HEK293 (cell line): ENCODE measurements at regions not wholly inside any gene's neighbourhood (a gene's known extent, or its start where the extent isn't known, plus 50 kb on each side); places are given as distances from the start of the nearest gene placed in this dataset.

ENCODE experiments used
- CTCF ChIA-PET: fragments of 350-600 bp; formaldehyde crosslinking; extraction: SDS; loops from one replicate; lab custom pipeline; 2021; ENCODE audit warnings: antibody characterized with exemption; lab: Yijun Ruan, JAX
- POLR2A ChIA-PET: fragments of 300-600 bp; formaldehyde crosslinking; extraction: SDS; loops from one replicate; lab custom pipeline; 2020; ENCODE audit warnings: antibody characterized with exemption, inconsistent platforms; lab: Yijun Ruan, JAX
- H3K27ac ChIP-seq: fragments of 200-500 bp; sonication (Bioruptor generic); 2 replicates; pipeline ENCODE4 v1.5.1; 2014; ENCODE audit warnings: low read depth, low read length, control low read depth, inconsistent platforms; ENCODE audit errors: extremely low read depth
- H3K36me3 ChIP-seq, 2 experiments: fragments of 200-500 bp in 1 of 2; sonication (Bioruptor generic) in 1 of 2; 1 replicate in 1 of 2; 2 replicates in 1 of 2; pipeline ENCODE4 v1.5.1; 2014 to 2017; ENCODE audit warnings: inconsistent platforms in 2 of 2, low read length in 2 of 2; ENCODE audit not compliant: control insufficient read depth in 2 of 2, insufficient read depth in 1 of 2
- H3K4me1 ChIP-seq: fragments of 200-500 bp; sonication (Bioruptor generic); 2 replicates; pipeline ENCODE4 v1.5.1; 2014; ENCODE audit warnings: mild to moderate bottlenecking, low read length, inconsistent platforms; ENCODE audit not compliant: control insufficient read depth, insufficient read depth
- H3K4me3 ChIP-seq: 2 replicates; pipeline ENCODE4 v1.5.1; 2011; ENCODE audit warnings: low read depth, mild to moderate bottlenecking, control low read depth, low read length, moderate library complexity
- H3K9me3 ChIP-seq: fragments of 200-500 bp; sonication (Bioruptor generic); 2 replicates; pipeline ENCODE4 v1.5.1; 2014; ENCODE audit warnings: low read depth, low read length, inconsistent platforms; ENCODE audit not compliant: control insufficient read depth, insufficient read depth
- EGR2 ChIP-seq: fragments of 450-650 bp; formaldehyde crosslinking; IDR thresholded peaks from 2 replicates; pipeline ENCODE4 v1.5.1; 2016; ENCODE audit warnings: low read depth, missing biosample characterization, missing genetic modification characterization
- OSR2 ChIP-seq: fragments of 450-650 bp; formaldehyde crosslinking; IDR thresholded peaks from 2 replicates; pipeline ENCODE4 v1.5.1; 2016; ENCODE audit warnings: missing biosample characterization, missing genetic modification characterization
- PATZ1 ChIP-seq: fragments of 450-650 bp; formaldehyde crosslinking; IDR thresholded peaks from 2 replicates; pipeline ENCODE4 v1.5.1; 2016; ENCODE audit warnings: missing biosample characterization, missing genetic modification characterization
- RBAK ChIP-seq: fragments of 450-650 bp; formaldehyde crosslinking; IDR thresholded peaks from 2 replicates; pipeline ENCODE4 v1.5.1; 2016; ENCODE audit warnings: missing biosample characterization, missing genetic modification characterization
- ZNF146 ChIP-seq: fragments of 450-650 bp; formaldehyde crosslinking; IDR thresholded peaks from 2 replicates; pipeline ENCODE4 v1.5.1; 2016; ENCODE audit warnings: missing biosample characterization, missing genetic modification characterization
- ZNF148 ChIP-seq: fragments of 450-650 bp; formaldehyde crosslinking; IDR thresholded peaks from 2 replicates; pipeline ENCODE4 v1.5.0; 2017; ENCODE audit warnings: missing biosample characterization, missing genetic modification characterization, borderline replicate concordance
- ZNF175 ChIP-seq: fragments of 450-650 bp; formaldehyde crosslinking; IDR thresholded peaks from 2 replicates; pipeline ENCODE4 v1.5.1; 2016; ENCODE audit warnings: missing biosample characterization, missing genetic modification characterization
- ZNF184 ChIP-seq: fragments of 450-650 bp; IDR thresholded peaks from 2 replicates; pipeline ENCODE4 v1.5.1; 2018; ENCODE audit warnings: missing biosample characterization, mild to moderate bottlenecking, missing genetic modification characterization
- ZNF23 ChIP-seq: fragments of 450-650 bp; formaldehyde crosslinking; IDR thresholded peaks from 2 replicates; pipeline ENCODE4 v1.5.1; 2016; ENCODE audit warnings: missing biosample characterization, missing genetic modification characterization, borderline replicate concordance
- ZNF391 ChIP-seq: fragments of 450-650 bp; formaldehyde crosslinking; IDR thresholded peaks from 2 replicates; pipeline ENCODE4 v1.5.1; 2016; ENCODE audit warnings: low read depth, missing biosample characterization, missing genetic modification characterization, borderline replicate concordance
- ZNF398 ChIP-seq: fragments of 450-650 bp; formaldehyde crosslinking; IDR thresholded peaks from 2 replicates; pipeline ENCODE4 v1.5.1; 2017; ENCODE audit warnings: missing biosample characterization, missing genetic modification characterization
- ZNF416 ChIP-seq: fragments of 450-650 bp; formaldehyde crosslinking; IDR thresholded peaks from 2 replicates; pipeline ENCODE4 v1.5.1; 2016; ENCODE audit warnings: missing biosample characterization, missing genetic modification characterization
- ZNF426 ChIP-seq: fragments of 450-650 bp; formaldehyde crosslinking; IDR thresholded peaks from 2 replicates; pipeline ENCODE4 v1.5.1; 2017; ENCODE audit warnings: missing biosample characterization, missing genetic modification characterization, mild to moderate bottlenecking, inconsistent platforms, moderate library complexity
- ZNF449 ChIP-seq: fragments of 450-650 bp; formaldehyde crosslinking; IDR thresholded peaks from 2 replicates; pipeline ENCODE4 v1.5.1; 2017; ENCODE audit warnings: missing biosample characterization, mild to moderate bottlenecking, missing genetic modification characterization, moderate library complexity
- ZNF518A ChIP-seq: fragments of 450-650 bp; formaldehyde crosslinking; conservative IDR thresholded peaks from 2 replicates; pipeline ENCODE4 v1.5.1; 2016; ENCODE audit warnings: low read depth, missing biosample characterization, missing genetic modification characterization
- ZNF544 ChIP-seq: fragments of 450-650 bp; formaldehyde crosslinking; IDR thresholded peaks from 2 replicates; pipeline ENCODE4 v1.5.0; 2017; ENCODE audit warnings: missing biosample characterization, missing genetic modification characterization

- ChIA-PET POLR2A (no interaction called here), CTCF (no interaction called here)
- Histone ChIP-seq H3K27ac (no peak overlapping the region), H3K9me3 (no peaks in the 10 kb centered on the region)
- TF ChIP-seq OSR2 (tag by site-specific recombination), result no peak
- TF ChIP-seq ZNF416 (tag by site-specific recombination), result no peak
- no peak for TF ChIP-seq EGR2 (tag by site-specific recombination)
- TF ChIP-seq ZNF544 (tag by site-specific recombination), result no peak
- no peak for TF ChIP-seq ZNF518A
- no peak for TF ChIP-seq ZNF426 (tag by site-specific recombination)
- TF ChIP-seq PATZ1, result no peak
- no peak for TF ChIP-seq RBAK (tag by site-specific recombination)
- TF ChIP-seq ZNF175 (tag by site-specific recombination), result no peak
- TF ChIP-seq ZNF398, result no peak
- TF ChIP-seq ZNF146 (tag by site-specific recombination), result no peak
- no peak for TF ChIP-seq ZNF148 (tag by site-specific recombination)
- no peak for TF ChIP-seq ZNF184 (tag by site-specific recombination)
- TF ChIP-seq ZNF23, result no peak
- no peak for TF ChIP-seq ZNF449 (tag by site-specific recombination)
- no peak for TF ChIP-seq ZNF391 (tag by site-specific recombination)
- TF ChIP-seq, all 188 proteins: peak for 0
- no peaks in the 10 kb centered on the region for H3K4me1 ChIP-seq
- no peak overlapping the region for H3K4me3 ChIP-seq
- no peaks in the 10 kb centered on the region for H3K36me3 ChIP-seq
Measured at GRCh38 chr1:55980582-55980981, 598.8 kb downstream of the PLPP3 start.
